Stimulated activated CD8-positive, alpha-beta memory T cell treated with anti-CD3 and anti-CD28 coated beads, Interleukin-15, amount 100 ng/mL, for 4 hours (primary cell): ENCODE measurements at regions not wholly inside any gene's neighbourhood (a gene's known extent, or its start where the extent isn't known, plus 50 kb on each side); places are given as distances from the start of the nearest gene placed in this dataset.
"Not testable (repeated sequence)": the region's sequence is repeated elsewhere in the genome, so short reads cannot be mapped to it uniquely, and the experiment has no call there.

ENCODE experiments used
- DNase-seq, 2 donors: peaks; one replicate each; pipeline ENCODE4 v3.0.0-alpha.2; 2020; ENCODE audit warnings: low read depth in 2 of 2

GRCh38 chr7:106713452-106713851 is 52.5 kb upstream of the CCDC71L start:
- DNase-seq = not testable (repeated sequence)

GRCh38 chr7:106714590-106715442 is 53.9 kb upstream of the CCDC71L start:
- not testable (repeated sequence) for DNase-seq

GRCh38 chr7:106715730-106716129 is 54.8 kb upstream of the CCDC71L start:
- DNase-seq = no peak

GRCh38 chr7:106717254-106717954 is 56.4 kb upstream of the CCDC71L start:
- no peak for DNase-seq

GRCh38 chr7:106717955-106718871 is 57.3 kb upstream of the CCDC71L start:
- peak; percentile 36 to 78 for DNase-seq

- no peak for DNase-seq
Observed at GRCh38 chr7:106720641-106721040, 59.7 kb upstream of the CCDC71L start.

- DNase-seq = no peak
Observed at GRCh38 chr7:106721816-106722785, 61.1 kb upstream of the CCDC71L start.

- DNase-seq = no peak
Observed at GRCh38 chr7:106723398-106723797, 62.4 kb upstream of the CCDC71L start.

- DNase-seq = no peak
Observed at GRCh38 chr7:106729720-106730385, 68.9 kb upstream of the CCDC71L start.

GRCh38 chr7:106731187-106731586 is 70.2 kb upstream of the CCDC71L start:
- DNase-seq = no peak

GRCh38 chr7:106731646-106732444 is 70.9 kb upstream of the CCDC71L start:
- no peak for DNase-seq

GRCh38 chr7:106735637-106736036 is 74.7 kb upstream of the CCDC71L start:
- no peak for DNase-seq

- no peak for DNase-seq
Observed at GRCh38 chr7:106736123-106736507, 75.2 kb upstream of the CCDC71L start.

- peak in 1 of 2 donors; percentile 25 for DNase-seq
Observed at GRCh38 chr7:106736508-106737201, 75.7 kb upstream of the CCDC71L start.

- DNase-seq = no peak
Observed at GRCh38 chr7:106737202-106737562, 76.2 kb upstream of the CCDC71L start.

GRCh38 chr7:106740806-106741205 is 79.8 kb upstream of the CCDC71L start:
- DNase-seq = no peak

GRCh38 chr7:106744563-106745091 is 83.7 kb upstream of the CCDC71L start:
- DNase-seq = no peak

- not testable (repeated sequence) for DNase-seq
Observed at GRCh38 chr7:106747301-106747700, 86.3 kb upstream of the CCDC71L start.

GRCh38 chr7:106747804-106748203 is 86.8 kb upstream of the CCDC71L start:
- DNase-seq = no peak
